Caco-2 (cell line): ENCODE measurements at regions not wholly inside any gene's neighbourhood (a gene's known extent, or its start where the extent isn't known, plus 50 kb on each side); places are given as distances from the start of the nearest gene placed in this dataset.

Experiments
- BruUV-seq: library from RNA; stranded (reverse); fragments of 400-500 nt; replicated peaks from 2 replicates; lab custom pipeline; 2021; lab: Mats Ljungman, UMichigan
- CTCF ChIA-PET: fragments of 300-600 bp; sonication (Branson Sonifier 250); formaldehyde crosslinking; loops from one replicate; lab custom pipeline; 2022; ENCODE audit warnings: antibody characterized with exemption; lab: Charles Lee
- POLR2A ChIA-PET: fragments of 300-600 bp; sonication (Branson Sonifier 250); formaldehyde crosslinking; loops from one replicate; lab custom pipeline; 2022; ENCODE audit warnings: antibody characterized with exemption; lab: Charles Lee
- DNase-seq, 2 experiments: peaks; one replicate each; pipeline versions ENCODE4 v3.0.0 to v3.0.0-alpha.2; 2020 to 2022
- H3K27me3 ChIP-seq: replicated peaks from 2 replicates; pipeline ENCODE4 v1.6.0; 2011; ENCODE audit warnings: low read length; ENCODE audit not compliant: control insufficient read depth, insufficient read depth
- H3K36me3 ChIP-seq: 2 replicates; pipeline ENCODE4 v1.5.1; 2011; ENCODE audit warnings: low read length; ENCODE audit not compliant: control insufficient read depth, insufficient read depth
- H3K4me1 ChIP-seq: fragments of 250-450 bp; sonication (Bioruptor Pico); 2 replicates; pipeline ENCODE4 v1.5.1; 2020; ENCODE audit warnings: mild to moderate bottlenecking
- H3K4me3 ChIP-seq: 2 replicates; pipeline ENCODE4 v1.5.1; 2011; ENCODE audit warnings: low read depth, mild to moderate bottlenecking, control low read depth, low read length
- H3K9me3 ChIP-seq: fragments of 250-450 bp; sonication (Bioruptor Pico); 2 replicates; pipeline ENCODE4 v1.5.1; 2020; ENCODE audit warnings: mild to moderate bottlenecking, moderate library complexity
- H3K27ac Mint-ChIP-seq: one replicate; pipeline ENCODE4 v1.8.0; 2022; ENCODE audit warnings: mixed read lengths; ENCODE audit not compliant: unreplicated experiment
- H3K27me3 Mint-ChIP-seq: one replicate; pipeline ENCODE4 v1.8.0; 2022; ENCODE audit warnings: mixed read lengths; ENCODE audit not compliant: insufficient read depth, unreplicated experiment
- H3K36me3 Mint-ChIP-seq: one replicate; pipeline ENCODE4 v1.8.0; 2022; ENCODE audit warnings: mild to moderate bottlenecking, mixed read lengths; ENCODE audit not compliant: insufficient read depth, unreplicated experiment
- H3K4me1 Mint-ChIP-seq: one replicate; pipeline ENCODE4 v1.8.0; 2022; ENCODE audit warnings: low read depth, mixed read lengths; ENCODE audit not compliant: unreplicated experiment
- H3K4me3 Mint-ChIP-seq: one replicate; pipeline ENCODE4 v1.8.0; 2022; ENCODE audit warnings: mild to moderate bottlenecking, moderate library complexity, mixed read lengths; ENCODE audit not compliant: unreplicated experiment
- H3K9me3 Mint-ChIP-seq: one replicate; pipeline ENCODE4 v1.8.0; 2022; ENCODE audit warnings: mixed read lengths; ENCODE audit not compliant: unreplicated experiment
- CTCF ChIP-seq, 2 experiments: fragments of 200-600 bp in 1 of 2; IDR thresholded peaks; 1 replicate in 1 of 2; 2 replicates in 1 of 2; pipeline versions ENCODE4 v1.5.1 to v1.8.0; 2011 to 2022; ENCODE audit warnings: antibody characterized with exemption in 1 of 2, control low read depth in 1 of 2, inconsistent platforms in 1 of 2, low read depth in 1 of 2, low read length in 1 of 2, mild to moderate bottlenecking in 1 of 2, moderate library complexity in 1 of 2; ENCODE audit not compliant: insufficient read depth in 1 of 2, severe bottlenecking in 1 of 2, unreplicated experiment in 1 of 2
- intact Hi-C: fragments of 100-400 bp; cut with micrococcal nuclease; formaldehyde crosslinking; loops from one replicate; pipeline ENCODE4 v1.10.0; 2022; ENCODE audit not compliant: unreplicated experiment

GRCh38 chr2:147603876-147604275, 241.0 kb upstream of the ACVR2A start:
- BruUV-seq: no TSS peak
- ChIA-PET CTCF (no interaction called here), POLR2A (no interaction called here)
- Mint-ChIP-seq H3K27me3 (no peaks in the 10 kb centered on the region), H3K36me3 (no peaks in the 10 kb centered on the region), H3K4me1 (no peaks in the 10 kb centered on the region), H3K9me3 (no peaks in the 10 kb centered on the region), H3K27ac (no peak overlapping the region), H3K4me3 (no peak overlapping the region)
- no peak overlapping the region for H3K4me3 ChIP-seq
- no peaks in the 10 kb centered on the region for H3K4me1 ChIP-seq
- H3K27me3 ChIP-seq: no peaks in the 10 kb centered on the region; the same call in 1 of the 2 replicates
- DNase-seq: no peak
- intact Hi-C loops: no loop called here
- no peaks in the 10 kb centered on the region for H3K36me3 ChIP-seq
- H3K9me3 ChIP-seq: no peaks in the 10 kb centered on the region
- no peak for TF ChIP-seq CTCF (IDR thresholded peaks at IDR 0.05; ENCODE audit: insufficient read depth in 1 of 2, low read depth in 1 of 2, low read length in 1 of 2, severe bottlenecking in 1 of 2, unreplicated experiment in 1 of 2)

- ChIA-PET CTCF (no interaction called here), POLR2A (no interaction called here)
- H3K27me3 Mint-ChIP-seq: no peaks in the 10 kb centered on the region
- DNase-seq: no peak
- H3K4me1 ChIP-seq: no peaks in the 10 kb centered on the region
- H3K4me1 Mint-ChIP-seq: no peaks in the 10 kb centered on the region
- no peaks in the 10 kb centered on the region for H3K9me3 ChIP-seq
- no TSS peak for BruUV-seq
- no peaks in the 10 kb centered on the region for H3K9me3 Mint-ChIP-seq
- no peaks in the 10 kb centered on the region for H3K36me3 Mint-ChIP-seq
- no peak for TF ChIP-seq CTCF (IDR thresholded peaks at IDR 0.05; ENCODE audit: insufficient read depth in 1 of 2, low read depth in 1 of 2, low read length in 1 of 2, severe bottlenecking in 1 of 2, unreplicated experiment in 1 of 2)
- H3K27ac Mint-ChIP-seq: no peak overlapping the region
- no peaks in the 10 kb centered on the region; the same call in 1 of the 2 replicates for H3K27me3 ChIP-seq
- intact Hi-C loops: no loop called here
- no peaks in the 10 kb centered on the region for H3K36me3 ChIP-seq
- no peak overlapping the region for H3K4me3 ChIP-seq
- no peak overlapping the region for H3K4me3 Mint-ChIP-seq
Observed at GRCh38 chr2:147603447-147603846, 241.4 kb upstream of the ACVR2A start.

DNA sequence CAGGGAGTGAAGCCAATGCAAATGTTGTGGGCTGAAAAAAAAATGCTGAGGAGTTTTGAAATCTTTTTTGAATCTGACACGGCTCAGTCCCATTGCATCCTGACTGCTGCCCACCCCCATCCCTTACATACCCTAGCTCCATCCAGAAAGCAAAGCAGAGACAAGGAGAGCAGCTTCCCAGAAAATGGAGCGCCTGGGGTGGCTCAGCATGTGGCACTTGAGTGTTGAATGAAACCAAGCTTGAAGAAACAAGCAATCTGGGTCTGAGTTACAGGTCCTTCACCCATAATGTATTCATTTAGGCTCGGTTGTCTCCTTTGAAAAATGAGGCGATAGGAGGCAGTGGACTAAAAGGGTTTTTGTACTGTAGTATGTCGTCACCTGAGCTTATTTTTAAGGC, 244.2 kb upstream of the ACVR2A start:
- no peaks in the 10 kb centered on the region for H3K9me3 ChIP-seq
- Mint-ChIP-seq H3K27ac (no peak overlapping the region), H3K4me3 (no peak overlapping the region), H3K36me3 (no peaks in the 10 kb centered on the region), H3K27me3 (no peaks in the 10 kb centered on the region), H3K9me3 (no peaks in the 10 kb centered on the region), H3K4me1 (no peaks in the 10 kb centered on the region)
- H3K4me3 ChIP-seq: no peak overlapping the region
- DNase-seq: no peak
- H3K36me3 ChIP-seq: no peaks in the 10 kb centered on the region
- intact Hi-C loops: no loop called here
- BruUV-seq: no TSS peak
- no peak for TF ChIP-seq CTCF (IDR thresholded peaks at IDR 0.05; ENCODE audit: insufficient read depth in 1 of 2, low read depth in 1 of 2, low read length in 1 of 2, severe bottlenecking in 1 of 2, unreplicated experiment in 1 of 2)
- ChIA-PET CTCF (no interaction called here), POLR2A (no interaction called here)
- H3K27me3 ChIP-seq: no peaks in the 10 kb centered on the region; the same call in 1 of the 2 replicates
- no peaks in the 10 kb centered on the region for H3K4me1 ChIP-seq
